Breast epithelium (tissue), 3 donors: ENCODE measurements at regions not wholly inside any gene's neighbourhood (a gene's known extent, or its start where the extent isn't known, plus 50 kb on each side); places are given as distances from the start of the nearest gene placed in this dataset.

ENCODE experiments used
- POLR2A ChIP-seq: fragments of 450-650 bp; IDR thresholded peaks from one replicate; pipeline ENCODE4 v1.6.1; 2016; ENCODE audit warnings: antibody characterized with exemption, mild to moderate bottlenecking, moderate library complexity
- POLR2AphosphoS5 ChIP-seq, 3 donors: sonication (generic); formaldehyde crosslinking; IDR thresholded peaks; one replicate each; pipeline ENCODE4 v1.6.1; 2017; ENCODE audit warnings: antibody characterized with exemption in 3 of 3
- TF ChIP-seq, protein P1 (sequence below), 3 donors: fragments of 450-650 bp; IDR thresholded peaks; one replicate each; pipeline ENCODE4 v1.5.1; 2016 to 2017; ENCODE audit warnings: antibody characterized with exemption in 3 of 3, mild to moderate bottlenecking in 3 of 3, moderate library complexity in 3 of 3

DNA sequence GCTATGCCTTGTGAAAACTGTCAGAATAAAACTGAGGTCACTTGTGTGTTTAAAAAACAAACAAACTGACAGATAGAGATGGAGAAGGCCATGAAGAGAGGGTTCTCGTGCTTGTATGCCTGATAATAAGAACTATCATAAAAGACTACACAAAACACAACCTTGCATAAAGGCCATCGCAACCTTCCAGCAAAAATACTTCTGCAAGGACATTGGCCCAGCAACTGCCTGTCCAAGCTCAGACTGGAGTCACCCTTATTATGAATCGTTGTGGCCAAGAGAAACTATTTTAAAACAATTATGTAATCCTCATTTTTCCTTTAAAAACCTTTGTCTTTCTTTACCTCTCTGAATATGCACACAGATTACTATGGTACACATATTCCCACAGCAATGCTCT is 93.0 kb upstream of the SMLR1 start:
- TF ChIP-seq POLR2AphosphoS5 (IDR thresholded peaks at IDR 0.05) (no peak), POLR2A (no peak)
- TF ChIP-seq, protein P1, sequence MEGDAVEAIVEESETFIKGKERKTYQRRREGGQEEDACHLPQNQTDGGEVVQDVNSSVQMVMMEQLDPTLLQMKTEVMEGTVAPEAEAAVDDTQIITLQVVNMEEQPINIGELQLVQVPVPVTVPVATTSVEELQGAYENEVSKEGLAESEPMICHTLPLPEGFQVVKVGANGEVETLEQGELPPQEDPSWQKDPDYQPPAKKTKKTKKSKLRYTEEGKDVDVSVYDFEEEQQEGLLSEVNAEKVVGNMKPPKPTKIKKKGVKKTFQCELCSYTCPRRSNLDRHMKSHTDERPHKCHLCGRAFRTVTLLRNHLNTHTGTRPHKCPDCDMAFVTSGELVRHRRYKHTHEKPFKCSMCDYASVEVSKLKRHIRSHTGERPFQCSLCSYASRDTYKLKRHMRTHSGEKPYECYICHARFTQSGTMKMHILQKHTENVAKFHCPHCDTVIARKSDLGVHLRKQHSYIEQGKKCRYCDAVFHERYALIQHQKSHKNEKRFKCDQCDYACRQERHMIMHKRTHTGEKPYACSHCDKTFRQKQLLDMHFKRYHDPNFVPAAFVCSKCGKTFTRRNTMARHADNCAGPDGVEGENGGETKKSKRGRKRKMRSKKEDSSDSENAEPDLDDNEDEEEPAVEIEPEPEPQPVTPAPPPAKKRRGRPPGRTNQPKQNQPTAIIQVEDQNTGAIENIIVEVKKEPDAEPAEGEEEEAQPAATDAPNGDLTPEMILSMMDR (IDR thresholded peaks at IDR 0.05): no peak
